Vagina (tissue), 2 donors: ENCODE measurements at regions not wholly inside any gene's neighbourhood (a gene's known extent, or its start where the extent isn't known, plus 50 kb on each side); places are given as distances from the start of the nearest gene placed in this dataset.
"Not testable (repeated sequence)": the region's sequence is repeated elsewhere in the genome, so short reads cannot be mapped to it uniquely, and the experiment has no call there.

ENCODE experiments used
- CTCF ChIP-seq, 3 experiments: fragments of 450-650 bp in 2 of 3; fragments of 200-600 bp in 1 of 3; sonication (generic) in 1 of 3; IDR thresholded peaks; one replicate each; pipeline ENCODE4 v1.5.1; 2017 to 2019; ENCODE audit warnings: antibody characterized with exemption in 3 of 3, mild to moderate bottlenecking in 2 of 3, moderate library complexity in 2 of 3
- POLR2AphosphoS5 ChIP-seq, 2 donors: sonication (generic); formaldehyde crosslinking; IDR thresholded peaks; one replicate each; pipeline ENCODE4 v1.9.0; 2017; ENCODE audit warnings: antibody characterized with exemption in 2 of 2, mild to moderate bottlenecking in 2 of 2, low read depth in 1 of 2; ENCODE audit not compliant: insufficient read depth in 1 of 2

DNA sequence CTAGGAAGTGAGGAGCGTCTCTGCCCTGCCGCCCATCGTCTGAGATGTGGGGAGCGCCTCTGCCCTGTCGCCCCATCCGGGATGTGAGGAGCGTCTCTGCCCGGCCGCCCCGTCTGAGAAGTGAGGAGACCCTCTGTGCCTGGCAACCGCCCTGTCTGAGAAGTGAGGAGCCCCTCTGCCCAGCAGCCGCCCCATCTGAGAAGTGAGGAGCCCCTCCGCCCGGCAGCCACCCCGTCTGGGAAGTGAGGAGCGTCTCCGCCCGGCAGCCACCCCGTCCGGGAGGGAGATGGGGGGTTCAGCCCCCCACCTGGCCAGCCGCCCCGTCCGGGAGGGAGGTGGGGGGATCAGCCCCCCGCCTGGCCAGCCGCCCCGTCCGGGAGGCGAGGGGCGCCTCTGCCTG lies 840.5 kb upstream of the CHORDC1 start:
- not testable (repeated sequence) for TF ChIP-seq POLR2AphosphoS5 (IDR thresholded peaks at IDR 0.05; ENCODE audit: insufficient read depth in 1 of 2, low read depth in 1 of 2); CTCF (IDR thresholded peaks at IDR 0.05)
